ENCODE measurements at regions not wholly inside any gene's neighbourhood (a gene's known extent, or its start where the extent isn't known, plus 50 kb on each side); places are given as distances from the start of the nearest gene placed in this dataset.
"Not testable (repeated sequence)": the region's sequence is repeated elsewhere in the genome, so short reads cannot be mapped to it uniquely, and the experiment has no call there.

GRCh38 chr3:40908612-40909011 is 290.7 kb upstream of the CTNNB1 start:
- no peak for DNase-seq

GRCh38 chr3:40911264-40911663 is 288.0 kb upstream of the CTNNB1 start:
- DNase-seq, result no peak

GRCh38 chr3:40911928-40912327 is 287.4 kb upstream of the CTNNB1 start:
- DNase-seq, result no peak

DNA sequence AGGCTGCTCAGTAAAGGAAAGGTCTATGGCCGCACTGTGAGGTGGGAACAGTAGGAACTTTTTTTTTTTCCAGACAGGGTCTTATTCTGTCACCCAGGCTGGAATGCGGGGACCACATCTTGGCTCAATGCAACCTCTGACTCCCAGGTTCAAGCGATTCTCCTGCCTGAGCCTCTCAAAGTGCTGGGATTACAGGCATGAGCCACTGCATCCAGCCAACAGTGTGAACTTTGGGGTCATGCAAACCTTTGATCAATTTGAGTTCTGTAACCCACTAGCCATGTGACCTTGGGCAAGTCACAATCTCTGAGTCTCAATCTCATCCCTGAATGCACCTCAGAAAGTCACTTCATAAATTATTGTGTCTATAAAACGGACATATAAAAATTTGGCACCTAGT is 286.8 kb upstream of the CTNNB1 start:
- DNase-seq, result no peak

GRCh38 chr3:40913192-40913591 is 286.1 kb upstream of the CTNNB1 start:
- DNase-seq, result no peak

GRCh38 chr3:40913641-40914040 is 285.7 kb upstream of the CTNNB1 start:
- DNase-seq, result no peak

GRCh38 chr3:40914475-40914874 is 284.8 kb upstream of the CTNNB1 start:
- DNase-seq, result no peak

- DNase-seq, result no peak
Observed at GRCh38 chr3:40915346-40915865, 283.9 kb upstream of the CTNNB1 start.

DNA sequence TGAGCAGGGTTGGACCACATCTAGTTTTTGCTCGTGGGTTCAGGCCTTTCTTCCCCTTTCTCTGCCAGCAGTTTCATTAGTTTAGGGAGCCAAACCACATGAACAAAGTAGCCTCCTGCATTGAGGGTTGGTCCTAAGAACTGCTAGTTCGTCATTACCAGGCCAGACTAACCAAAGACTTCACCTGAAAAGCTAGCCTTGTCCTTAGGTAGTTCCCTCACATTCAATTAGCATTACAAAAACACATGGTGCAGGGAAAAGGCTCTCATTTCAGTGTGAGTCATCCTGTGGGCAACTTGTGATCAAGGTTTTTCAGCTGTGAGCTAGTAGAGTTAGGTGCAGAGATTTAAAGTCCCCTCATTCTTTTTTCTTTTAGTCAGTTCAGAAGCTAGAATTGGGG is 279.3 kb upstream of the CTNNB1 start:
- no peak for DNase-seq

GRCh38 chr3:40921251-40921650 is 278.1 kb upstream of the CTNNB1 start:
- DNase-seq, result no peak

DNA sequence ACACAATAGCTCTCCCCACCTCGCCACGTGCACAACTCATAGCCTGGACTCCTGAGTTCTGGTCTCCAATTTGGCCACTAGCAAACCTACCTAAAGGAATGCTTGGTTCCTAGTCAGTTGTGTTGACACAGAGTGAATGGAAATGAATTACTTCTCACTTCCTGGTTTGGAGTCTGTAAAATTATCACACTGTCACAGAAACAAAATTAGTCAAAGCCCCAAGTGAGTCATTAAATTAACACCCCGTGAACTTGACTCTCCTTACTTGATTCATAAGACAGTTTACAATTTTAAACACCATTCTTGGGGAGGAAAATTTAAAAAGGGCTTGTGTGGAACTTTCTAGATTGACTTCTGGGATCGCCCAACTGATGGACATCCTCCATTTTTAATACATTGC is 276.2 kb upstream of the CTNNB1 start:
- DNase-seq, result no peak

DNA sequence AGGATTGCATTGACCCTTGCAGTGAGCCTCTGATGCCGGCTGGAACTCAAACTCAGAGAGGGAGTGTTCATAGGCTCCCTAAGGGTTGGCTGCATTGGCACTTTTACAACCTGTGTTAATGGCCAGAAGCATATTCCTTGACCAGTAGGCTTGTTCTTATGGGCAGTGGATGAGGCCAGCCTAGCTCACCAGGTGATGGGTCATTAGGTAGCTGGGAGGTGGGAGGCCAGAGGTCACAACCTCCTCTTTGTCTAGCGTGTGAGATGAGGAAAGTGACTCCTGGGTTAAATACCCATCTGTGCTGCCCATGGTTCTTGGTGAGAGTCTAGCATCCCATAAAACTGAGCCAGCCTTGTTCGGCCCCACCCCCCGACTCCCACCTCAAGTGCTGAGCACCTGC is 275.7 kb upstream of the CTNNB1 start:
- no peak for DNase-seq

DNA sequence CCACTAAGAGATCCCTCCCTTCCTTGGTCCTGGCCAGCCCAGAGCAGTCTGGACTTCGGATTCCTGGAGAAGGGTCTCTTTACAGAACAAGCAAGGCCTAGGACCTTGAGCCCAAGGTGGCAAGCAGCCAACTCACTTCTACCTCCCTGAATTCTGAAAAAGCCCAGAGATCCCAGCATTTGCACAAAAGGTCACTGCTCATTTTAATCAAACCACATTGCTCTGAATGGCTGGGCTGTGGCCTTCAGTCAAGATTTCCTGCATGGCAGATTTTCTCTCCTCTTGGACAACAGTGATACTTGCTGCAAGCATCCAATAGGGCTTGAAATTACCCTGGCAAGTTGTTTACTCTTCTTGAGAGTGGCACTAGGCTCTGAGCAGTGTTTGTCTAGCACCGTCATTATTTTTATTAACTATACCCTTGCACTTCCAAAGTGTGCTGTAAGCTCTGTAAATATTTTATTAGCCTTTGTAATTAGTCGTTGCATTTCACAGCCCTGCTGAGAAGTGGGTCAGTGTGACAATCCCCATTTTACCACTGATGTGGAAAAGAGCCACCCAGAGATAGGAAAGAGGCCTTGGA is 274.7 kb upstream of the CTNNB1 start:
- no peak for DNase-seq

- DNase-seq, result no peak
Observed at GRCh38 chr3:40925231-40925630, 274.1 kb upstream of the CTNNB1 start.

DNA sequence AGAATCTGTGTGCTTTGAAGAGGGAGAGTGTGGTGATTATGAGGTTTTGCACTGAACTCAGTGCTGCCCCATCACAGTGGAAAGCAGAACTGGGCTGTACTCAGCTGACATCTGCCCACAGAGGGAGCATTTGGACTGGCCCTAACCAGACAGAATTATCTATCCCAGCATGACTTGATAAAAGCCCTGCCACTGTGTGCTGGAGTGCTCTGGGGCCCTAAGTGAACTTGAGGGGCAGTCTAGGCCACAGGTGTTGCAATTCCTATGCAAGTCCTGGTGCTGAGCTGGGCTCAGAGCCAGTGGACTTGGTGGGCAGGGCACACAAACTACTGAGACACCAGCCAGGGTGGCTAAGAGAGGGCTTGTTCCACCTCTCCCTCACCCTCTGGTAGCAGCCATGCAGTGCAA is 269.2 kb upstream of the CTNNB1 start:
- DNase-seq, result no peak

DNA sequence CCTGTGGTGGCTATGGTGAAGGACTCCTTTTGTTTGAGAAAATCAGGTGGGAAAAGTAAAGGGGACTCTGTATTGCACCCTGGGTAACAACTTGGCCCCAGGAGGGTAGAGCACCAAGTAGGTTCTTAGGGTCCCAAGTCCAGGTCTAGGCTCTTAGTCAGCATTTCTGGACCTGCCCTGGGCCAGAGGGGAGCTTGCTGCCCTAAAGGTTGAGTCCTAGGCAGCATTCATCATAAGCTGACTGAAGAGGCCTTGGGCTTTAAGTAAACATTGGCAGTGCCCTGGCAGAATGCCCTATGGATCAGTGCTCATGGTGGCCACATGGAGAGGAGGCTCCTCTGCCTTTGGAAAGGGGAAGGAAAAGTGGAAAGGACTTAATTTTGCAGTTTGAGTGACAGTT is 268.5 kb upstream of the CTNNB1 start:
- DNase-seq, result no peak

DNA sequence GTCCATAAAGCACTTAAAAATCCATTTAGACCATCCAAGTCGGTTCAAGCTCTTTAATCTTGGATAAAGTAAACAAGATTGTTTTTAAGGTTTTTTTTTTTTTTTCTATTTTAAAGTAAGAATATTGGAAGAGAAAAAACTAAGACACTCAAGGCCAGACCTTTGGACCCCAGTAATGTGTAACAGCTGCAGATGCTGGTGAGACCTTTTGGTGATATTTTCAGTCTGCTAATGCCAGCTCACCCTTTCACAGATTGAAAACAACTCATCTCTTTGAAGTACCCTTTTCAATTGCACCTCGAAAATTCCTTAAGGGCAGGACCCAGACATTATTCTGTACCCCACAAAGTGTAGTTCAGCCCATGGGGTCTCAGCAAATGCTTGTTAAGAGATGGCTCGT is 260.7 kb upstream of the CTNNB1 start:
- DNase-seq, result no peak

DNA sequence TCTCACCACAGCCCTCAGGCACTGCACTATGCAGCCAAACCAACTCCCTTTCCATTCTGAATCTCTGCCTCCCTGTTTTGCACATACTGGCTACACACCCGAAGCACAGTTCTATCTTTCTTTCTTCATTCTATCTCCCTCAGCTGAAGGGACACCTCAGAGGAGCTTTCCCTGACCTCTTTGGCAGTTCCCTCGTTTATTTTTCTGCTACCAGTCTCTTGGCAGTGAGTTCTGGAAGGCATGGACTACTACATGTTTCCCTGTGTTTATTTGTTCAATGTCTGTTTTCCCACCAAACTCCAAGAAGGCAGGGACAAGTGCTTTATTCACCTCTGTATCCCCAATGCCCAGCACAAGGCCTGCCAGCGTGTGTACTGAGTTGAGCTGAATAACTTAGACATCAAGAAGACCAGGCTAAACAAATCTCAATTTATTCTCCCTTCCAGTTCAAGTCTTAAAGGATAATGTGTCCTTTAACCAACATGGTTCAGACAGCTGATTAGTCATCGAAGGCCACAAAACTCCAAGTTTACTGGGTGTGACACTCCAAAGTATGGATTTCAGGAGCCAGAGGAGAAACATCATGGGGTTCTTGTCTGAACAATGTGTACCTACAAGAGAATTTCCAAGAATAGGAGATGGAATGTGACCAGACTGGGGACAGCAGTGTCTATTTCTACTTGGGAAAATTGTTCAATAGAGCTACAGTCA is 260.1 kb upstream of the CTNNB1 start:
- DNase-seq, result no peak

DNA sequence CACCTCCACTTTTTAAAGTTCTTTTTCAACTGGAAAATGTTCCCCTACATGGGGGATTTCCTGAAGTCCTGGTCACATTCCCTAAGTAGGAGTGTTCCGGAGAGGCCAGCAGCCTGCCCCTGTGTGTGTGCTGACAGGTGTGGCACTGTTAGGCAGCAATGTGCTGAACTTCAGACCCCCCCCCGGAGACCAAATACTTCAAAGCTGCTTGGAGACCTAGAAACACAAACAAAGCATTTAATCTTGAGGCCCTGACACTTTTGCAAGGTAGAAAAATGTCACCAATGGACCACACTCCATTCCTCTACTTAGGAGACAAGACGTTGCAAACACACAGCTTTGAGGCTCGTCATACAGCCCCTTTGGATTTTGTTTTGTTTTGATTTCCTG is 259.6 kb upstream of the CTNNB1 start:
- DNase-seq, result no peak

DNA sequence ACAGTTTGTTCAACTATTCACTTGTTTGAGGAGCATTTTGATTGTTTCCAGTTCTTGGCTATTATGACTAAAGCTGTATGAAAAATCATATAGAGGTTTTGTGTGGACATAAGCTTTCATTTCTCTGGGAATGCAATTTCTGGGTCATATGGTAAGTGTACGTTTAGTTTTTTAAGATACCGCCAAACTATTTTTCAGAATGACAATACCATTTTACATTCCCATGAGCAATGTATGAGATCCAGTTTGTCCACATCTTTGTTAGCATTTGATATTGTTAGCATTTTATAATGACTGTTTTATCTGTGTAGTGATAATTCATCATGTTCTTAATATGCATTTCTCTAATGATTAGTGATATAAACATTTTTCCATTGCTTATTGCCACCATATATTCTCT is 258.7 kb upstream of the CTNNB1 start:
- DNase-seq, result no peak

GRCh38 chr3:40947022-40947421 is 252.3 kb upstream of the CTNNB1 start:
- DNase-seq, result not testable (repeated sequence)

DNA sequence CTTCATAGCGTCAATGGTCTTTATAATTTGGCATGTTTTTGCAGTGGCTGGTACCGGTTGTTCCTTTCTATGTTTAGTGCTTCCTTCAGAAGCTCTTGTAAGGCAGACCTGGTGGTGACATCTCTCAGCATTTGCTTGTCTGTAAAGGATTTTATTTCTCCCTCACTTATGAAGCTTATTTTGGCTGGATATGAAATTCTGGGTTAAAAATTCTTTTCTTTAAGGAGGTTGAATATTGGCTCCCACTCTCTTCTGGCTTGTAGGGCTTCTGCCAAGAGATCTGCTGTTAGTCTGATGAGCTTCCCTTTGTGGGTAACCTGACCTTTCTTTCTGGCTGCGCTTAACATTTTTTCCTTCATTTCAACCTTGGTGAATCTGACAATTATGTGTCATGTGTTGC is 250.0 kb upstream of the CTNNB1 start:
- DNase-seq, result not testable (repeated sequence)

- DNase-seq, result no peak
Observed at GRCh38 chr3:40951636-40952035, 247.7 kb upstream of the CTNNB1 start.

DNA sequence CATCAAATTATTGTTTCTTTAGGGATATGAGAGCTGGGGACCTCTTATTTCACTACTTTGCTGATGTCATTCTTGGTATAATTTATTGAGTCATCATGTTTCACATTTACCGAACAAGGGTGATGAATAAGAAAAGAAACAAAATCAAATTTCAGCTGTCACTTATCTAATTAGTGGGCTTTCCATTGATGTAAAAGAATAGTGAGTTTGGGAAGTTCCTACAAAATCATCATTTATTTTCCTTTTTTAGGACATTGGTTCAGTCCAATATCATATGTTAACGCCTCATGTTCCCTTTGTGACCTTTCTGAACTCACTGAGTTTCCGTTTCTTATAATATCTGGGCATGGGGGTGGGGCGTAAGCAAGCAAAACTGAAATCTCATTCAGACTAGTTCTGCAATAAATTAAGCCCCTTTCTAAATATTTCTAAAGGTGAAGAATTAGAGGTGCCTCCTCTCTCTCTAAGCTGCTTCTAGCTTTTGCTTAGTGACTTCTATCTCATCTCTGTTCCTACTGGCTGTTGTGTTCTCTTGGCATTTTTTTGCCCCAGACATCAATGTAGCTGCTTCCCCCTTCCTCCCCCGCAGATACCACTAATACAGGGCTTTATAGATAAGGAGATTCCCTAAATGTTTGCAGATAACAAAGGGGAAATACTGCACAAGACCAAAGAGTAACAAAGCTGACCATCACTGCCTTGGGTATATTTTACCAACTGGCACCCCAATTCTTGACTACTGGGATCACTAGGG is 238.0 kb upstream of the CTNNB1 start:
- DNase-seq, result no peak
